ENCODE measurements at regions not wholly inside any gene's neighbourhood (a gene's known extent, or its start where the extent isn't known, plus 50 kb on each side); places are given as distances from the start of the nearest gene placed in this dataset.
"Not testable (repeated sequence)": the region's sequence is repeated elsewhere in the genome, so short reads cannot be mapped to it uniquely, and the experiment has no call there.

- H3K9me3 Mint-ChIP-seq; H3K27ac Mint-ChIP-seq; H3K4me3 Mint-ChIP-seq; intact Hi-C loops (cut with micrococcal nuclease); H3K36me3 Mint-ChIP-seq (ENCODE audit: low read depth): not testable (repeated sequence)
- Mint-ChIP-seq H3K4me1 (ENCODE audit: low read depth) (peaks cover 48% of the 10 kb centered on the region), H3K27me3 (peaks cover 19% of the 10 kb centered on the region)
Observed at GRCh38 chr7:69052-69451, 123.3 kb upstream of the FAM20C start.

- H3K27ac Mint-ChIP-seq; intact Hi-C loops (cut with micrococcal nuclease); H3K9me3 Mint-ChIP-seq; H3K36me3 Mint-ChIP-seq (ENCODE audit: low read depth): not testable (repeated sequence)
- Mint-ChIP-seq H3K4me1 (ENCODE audit: low read depth) (peaks cover 42% of the 10 kb centered on the region), H3K27me3 (peaks cover 15% of the 10 kb centered on the region), H3K4me3 (peak overlapping the region; percentile 37)
Observed at GRCh38 chr7:69499-70123, 122.8 kb upstream of the FAM20C start.

- Mint-ChIP-seq H3K4me1 (ENCODE audit: low read depth) (peaks cover 36% of the 10 kb centered on the region), H3K27me3 (peaks cover 14% of the 10 kb centered on the region)
- H3K9me3 Mint-ChIP-seq; H3K36me3 Mint-ChIP-seq (ENCODE audit: low read depth); H3K4me3 Mint-ChIP-seq; H3K27ac Mint-ChIP-seq; intact Hi-C loops (cut with micrococcal nuclease): not testable (repeated sequence)
Observed at GRCh38 chr7:70207-70606, 122.2 kb upstream of the FAM20C start.

GRCh38 chr7:70989-71388 lies 121.4 kb upstream of the FAM20C start:
- peaks cover 13% of the 10 kb centered on the region for H3K27me3 Mint-ChIP-seq
- intact Hi-C loops (cut with micrococcal nuclease): not testable (repeated sequence)

GRCh38 chr7:72266-73057 lies 119.9 kb upstream of the FAM20C start:
- H3K4me1 Mint-ChIP-seq (ENCODE audit: low read depth): peaks cover 24% of the 10 kb centered on the region
- intact Hi-C loops (cut with micrococcal nuclease); H3K27me3 Mint-ChIP-seq; H3K9me3 Mint-ChIP-seq; H3K4me3 Mint-ChIP-seq; H3K27ac Mint-ChIP-seq; H3K36me3 Mint-ChIP-seq (ENCODE audit: low read depth): not testable (repeated sequence)

More at GRCh38 chr7:70989-71388, 121.4 kb upstream of the FAM20C start:
- not testable (repeated sequence) for H3K4me3 Mint-ChIP-seq; H3K27ac Mint-ChIP-seq; H3K36me3 Mint-ChIP-seq (ENCODE audit: low read depth); H3K9me3 Mint-ChIP-seq
- peaks cover 35% of the 10 kb centered on the region for H3K4me1 Mint-ChIP-seq (ENCODE audit: low read depth)

- H3K9me3 Mint-ChIP-seq; H3K27ac Mint-ChIP-seq; H3K4me3 Mint-ChIP-seq; intact Hi-C loops (cut with micrococcal nuclease); H3K27me3 Mint-ChIP-seq; H3K36me3 Mint-ChIP-seq (ENCODE audit: low read depth): not testable (repeated sequence)
- peaks cover 19% of the 10 kb centered on the region for H3K4me1 Mint-ChIP-seq (ENCODE audit: low read depth)
Observed at GRCh38 chr7:73058-73331, 119.4 kb upstream of the FAM20C start.

- H3K27me3 Mint-ChIP-seq; H3K4me3 Mint-ChIP-seq; H3K27ac Mint-ChIP-seq; intact Hi-C loops (cut with micrococcal nuclease); H3K36me3 Mint-ChIP-seq (ENCODE audit: low read depth); H3K9me3 Mint-ChIP-seq: not testable (repeated sequence)
- peaks cover 13% of the 10 kb centered on the region for H3K4me1 Mint-ChIP-seq (ENCODE audit: low read depth)
Observed at GRCh38 chr7:74008-74540, 118.3 kb upstream of the FAM20C start.

- H3K36me3 Mint-ChIP-seq (ENCODE audit: low read depth); H3K4me3 Mint-ChIP-seq; intact Hi-C loops (cut with micrococcal nuclease); H3K9me3 Mint-ChIP-seq; H3K27ac Mint-ChIP-seq: not testable (repeated sequence)
- H3K27me3 Mint-ChIP-seq: peaks cover 13% of the 10 kb centered on the region
- peaks cover 23% of the 10 kb centered on the region for H3K4me1 Mint-ChIP-seq (ENCODE audit: low read depth)
Observed at GRCh38 chr7:75511-75910, 116.9 kb upstream of the FAM20C start.

- Mint-ChIP-seq H3K27me3 (peaks cover 15% of the 10 kb centered on the region), H3K4me1 (ENCODE audit: low read depth) (peaks cover 25% of the 10 kb centered on the region)
- H3K4me3 Mint-ChIP-seq; H3K27ac Mint-ChIP-seq; intact Hi-C loops (cut with micrococcal nuclease); H3K9me3 Mint-ChIP-seq; H3K36me3 Mint-ChIP-seq (ENCODE audit: low read depth): not testable (repeated sequence)
Observed at GRCh38 chr7:76202-76601, 116.2 kb upstream of the FAM20C start.

GRCh38 chr7:76829-77395 lies 115.5 kb upstream of the FAM20C start:
- H3K4me3 Mint-ChIP-seq; H3K36me3 Mint-ChIP-seq (ENCODE audit: low read depth); H3K27ac Mint-ChIP-seq; intact Hi-C loops (cut with micrococcal nuclease); H3K9me3 Mint-ChIP-seq: not testable (repeated sequence)
- Mint-ChIP-seq H3K27me3 (peaks cover 15% of the 10 kb centered on the region), H3K4me1 (ENCODE audit: low read depth) (peaks cover 31% of the 10 kb centered on the region)

GRCh38 chr7:78862-79261 lies 113.5 kb upstream of the FAM20C start:
- H3K27ac Mint-ChIP-seq; intact Hi-C loops (cut with micrococcal nuclease); H3K36me3 Mint-ChIP-seq (ENCODE audit: low read depth); H3K9me3 Mint-ChIP-seq; H3K4me3 Mint-ChIP-seq: not testable (repeated sequence)
- peaks cover 19% of the 10 kb centered on the region for H3K27me3 Mint-ChIP-seq
- peaks cover 43% of the 10 kb centered on the region for H3K4me1 Mint-ChIP-seq (ENCODE audit: low read depth)

GRCh38 chr7:79400-80055 lies 112.8 kb upstream of the FAM20C start:
- H3K9me3 Mint-ChIP-seq; H3K36me3 Mint-ChIP-seq (ENCODE audit: low read depth); H3K4me3 Mint-ChIP-seq; intact Hi-C loops (cut with micrococcal nuclease): not testable (repeated sequence)
- peaks cover 25% of the 10 kb centered on the region for H3K27me3 Mint-ChIP-seq
- peak overlapping the region; percentile 21 for H3K27ac Mint-ChIP-seq
- peaks cover 43% of the 10 kb centered on the region for H3K4me1 Mint-ChIP-seq (ENCODE audit: low read depth)

GRCh38 chr7:80259-81067 lies 111.9 kb upstream of the FAM20C start:
- H3K4me3 Mint-ChIP-seq: no peak overlapping the region
- no peak overlapping the region for H3K27ac Mint-ChIP-seq
- H3K4me1 Mint-ChIP-seq (ENCODE audit: low read depth): peaks cover 43% of the 10 kb centered on the region
- no peaks in the 10 kb centered on the region for H3K9me3 Mint-ChIP-seq
- no peaks in the 10 kb centered on the region for H3K36me3 Mint-ChIP-seq (ENCODE audit: low read depth)
- peaks cover 27% of the 10 kb centered on the region for H3K27me3 Mint-ChIP-seq
- intact Hi-C loops (cut with micrococcal nuclease): no loop called here
